H1 (cell line): ENCODE measurements at regions not wholly inside any gene's neighbourhood (a gene's known extent, or its start where the extent isn't known, plus 50 kb on each side); places are given as distances from the start of the nearest gene placed in this dataset.

Experiments used
- CTCF ChIA-PET: fragments of 300-600 bp; sonication (Branson Sonifier 250); formaldehyde crosslinking; loops from one replicate; lab custom pipeline; 2021; ENCODE audit not compliant: partially characterized antibody; lab: Charles Lee
- POLR2A ChIA-PET: fragments of 300-600 bp; sonication (Branson Sonifier 250); formaldehyde crosslinking; loops from one replicate; lab custom pipeline; 2021; ENCODE audit warnings: inconsistent platforms; ENCODE audit not compliant: partially characterized antibody; lab: Charles Lee
- DNase-seq, 2 experiments: peaks; one replicate each; pipeline versions ENCODE4 v3.0.0 to v3.0.0-alpha.2; 2010 to 2022; ENCODE audit warnings: low spot score in 2 of 2, low read depth in 1 of 2, mixed read lengths in 1 of 2
- FAIRE-seq: peaks from 2 replicates; lab custom pipeline; 2011; peaks lifted over from hg19 to GRCh38; lab: Jason Lieb, UNC
- H2AFZ ChIP-seq: 2 replicates; pipeline ENCODE4 v1.8.1; 2012; ENCODE audit warnings: low read length, inconsistent platforms
- H2AK5ac ChIP-seq: 2 replicates; pipeline ENCODE4 v1.6.1; 2013; ENCODE audit warnings: low read depth, low read length
- H2BK120ac ChIP-seq: replicated peaks from 2 replicates; pipeline ENCODE3; 2013; ENCODE audit warnings: low read depth, low read length, inconsistent platforms
- H2BK12ac ChIP-seq: 2 replicates; pipeline ENCODE4 v1.6.1; 2013; ENCODE audit warnings: low read depth, low read length
- H2BK15ac ChIP-seq: 2 replicates; pipeline ENCODE4 v1.6.1; 2013; ENCODE audit warnings: low read length
- H2BK20ac ChIP-seq: 2 replicates; pipeline ENCODE4 v1.6.1; 2013; ENCODE audit warnings: low read length
- H2BK5ac ChIP-seq: 2 replicates; pipeline ENCODE4 v1.6.1; 2013; ENCODE audit warnings: low read depth, low read length
- H3K14ac ChIP-seq: 2 replicates; pipeline ENCODE4 v1.6.1; 2013; ENCODE audit warnings: inconsistent platforms; ENCODE audit not compliant: insufficient read length
- H3K18ac ChIP-seq: 2 replicates; pipeline ENCODE4 v1.6.1; 2013; ENCODE audit warnings: low read length; ENCODE audit errors: extremely low read depth
- H3K23ac ChIP-seq: 2 replicates; pipeline ENCODE4 v1.6.1; 2013; ENCODE audit warnings: inconsistent platforms; ENCODE audit not compliant: insufficient read length
- H3K23me2 ChIP-seq: 2 replicates; pipeline ENCODE4 v1.6.1; 2013; ENCODE audit warnings: low read depth, low read length
- H3K27ac ChIP-seq: 2 replicates; pipeline ENCODE4 v1.6.1; 2011; ENCODE audit warnings: low read depth, low read length, inconsistent platforms
- H3K27me3 ChIP-seq, 4 experiments: replicated peaks in 1 of 4; 1 replicate in 1 of 4; 2 replicates in 3 of 4; pipeline versions ENCODE4 v1.6.1 to v1.8.1; 2011 to 2013; ENCODE audit warnings: low read length in 3 of 4, mild to moderate bottlenecking in 3 of 4, inconsistent platforms in 2 of 4, mixed read lengths in 2 of 4, moderate library complexity in 1 of 4; ENCODE audit not compliant: control insufficient read depth in 3 of 4, insufficient read depth in 3 of 4; ENCODE audit errors: extremely low read depth in 1 of 4
- H3K36me3 ChIP-seq, 4 experiments: 2 replicates each; pipeline versions ENCODE4 v1.6.1 to v1.8.1; 2011 to 2013; ENCODE audit warnings: mild to moderate bottlenecking in 4 of 4, low read length in 3 of 4, moderate library complexity in 2 of 4, control low read depth in 1 of 4, inconsistent platforms in 1 of 4; ENCODE audit not compliant: insufficient read depth in 4 of 4, control insufficient read depth in 2 of 4
- H3K4ac ChIP-seq: replicated peaks from 2 replicates; pipeline ENCODE3; 2013; ENCODE audit warnings: low read length, low read depth, mixed read lengths, inconsistent platforms; ENCODE audit not compliant: insufficient read length
- H3K4me1 ChIP-seq, 4 experiments: replicated peaks in 1 of 4; 1 replicate in 1 of 4; 2 replicates in 3 of 4; pipeline versions ENCODE4 v1.6.1 to v1.8.1; 2011 to 2013; ENCODE audit warnings: low read length in 3 of 4, inconsistent platforms in 2 of 4, mixed read lengths in 1 of 4; ENCODE audit not compliant: insufficient read depth in 4 of 4, control insufficient read depth in 3 of 4
- H3K4me2 ChIP-seq, 2 experiments: 2 replicates each; pipeline versions ENCODE4 v1.6.1 to v1.8.1; 2011 to 2013; ENCODE audit warnings: low read depth in 2 of 2, low read length in 2 of 2, control low read depth in 1 of 2, inconsistent platforms in 1 of 2, mild to moderate bottlenecking in 1 of 2; ENCODE audit not compliant: insufficient read depth in 1 of 2
- H3K4me3 ChIP-seq, 4 experiments: fragments of 200-600, 300-600 bp in 1 of 4; sonication (generic), shearing (Covaris generic), sonication (Bioruptor Twin) in 1 of 4; 2 replicates each; pipeline versions ENCODE4 v1.5.1 to v1.8.1; 2011 to 2016; ENCODE audit warnings: low read length in 4 of 4, low read depth in 3 of 4, control low read depth in 2 of 4, inconsistent platforms in 2 of 4, mild to moderate bottlenecking in 2 of 4, mixed read lengths in 1 of 4, moderate library complexity in 1 of 4; ENCODE audit not compliant: insufficient read depth in 2 of 4; ENCODE audit errors: extremely low read depth in 1 of 4
- H3K56ac ChIP-seq: replicated peaks from 2 replicates; pipeline ENCODE3; 2013; ENCODE audit warnings: low read depth, mild to moderate bottlenecking, mixed read lengths, low read length, inconsistent platforms; ENCODE audit not compliant: insufficient read length
- H3K79me1 ChIP-seq: 2 replicates; pipeline ENCODE4 v1.6.1; 2013; ENCODE audit warnings: low read depth, low read length, control low read depth
- H3K79me2 ChIP-seq, 2 experiments: 2 replicates each; pipeline versions ENCODE4 v1.6.1 to v1.8.1; 2012 to 2013; ENCODE audit warnings: low read length in 2 of 2, mild to moderate bottlenecking in 2 of 2, inconsistent platforms in 1 of 2; ENCODE audit not compliant: insufficient read depth in 2 of 2, control insufficient read depth in 1 of 2
- H3K9ac ChIP-seq, 4 experiments: replicated peaks in 1 of 4; 1 replicate in 1 of 4; 2 replicates in 3 of 4; pipeline versions ENCODE4 v1.6.1 to v1.8.1; 2011 to 2013; ENCODE audit warnings: low read depth in 3 of 4, low read length in 3 of 4, control low read depth in 2 of 4, mild to moderate bottlenecking in 2 of 4, moderate library complexity in 2 of 4, inconsistent platforms in 1 of 4; ENCODE audit errors: extremely low read depth in 1 of 4
- H3K9me3 ChIP-seq, 2 experiments: 2 replicates each; pipeline versions ENCODE4 v1.6.1 to v1.8.1; 2012 to 2013; ENCODE audit warnings: mild to moderate bottlenecking in 2 of 2, moderate library complexity in 2 of 2, control low read depth in 1 of 2, inconsistent platforms in 1 of 2, low read depth in 1 of 2, low read length in 1 of 2, mixed read lengths in 1 of 2; ENCODE audit not compliant: insufficient read depth in 2 of 2
- H4K20me1 ChIP-seq, 2 experiments: replicated peaks in 1 of 2; 2 replicates each; pipeline versions ENCODE3 to v1.8.1; 2011 to 2013; ENCODE audit warnings: inconsistent platforms in 2 of 2, low read length in 2 of 2, mild to moderate bottlenecking in 1 of 2; ENCODE audit not compliant: insufficient read depth in 2 of 2, control insufficient read depth in 1 of 2
- H4K5ac ChIP-seq: 2 replicates; pipeline ENCODE4 v1.6.1; 2013; ENCODE audit warnings: low read length, low read depth, mixed read lengths, inconsistent platforms; ENCODE audit not compliant: insufficient read length
- H4K8ac ChIP-seq: 2 replicates; pipeline ENCODE4 v1.8.0; 2013; ENCODE audit warnings: mild to moderate bottlenecking, moderate library complexity, low read length, inconsistent platforms; ENCODE audit not compliant: insufficient read depth; ENCODE audit errors: extremely low read depth
- H4K91ac ChIP-seq: replicated peaks from 2 replicates; pipeline ENCODE3; 2013; ENCODE audit warnings: low read length, mixed read lengths, inconsistent platforms; ENCODE audit not compliant: insufficient read length
- KDM1A ChIP-seq: fragments of 200-600, 300-600 bp; sonication (generic); IDR thresholded peaks from 2 replicates; pipeline ENCODE4 v1.7.1; 2016; ENCODE audit warnings: mild to moderate bottlenecking, low read length, borderline replicate concordance
- MAFK ChIP-seq: IDR thresholded peaks from 2 replicates; pipeline ENCODE4 v1.6.1; 2012; ENCODE audit warnings: low read depth, mild to moderate bottlenecking, improper control_type of control experiment, low read length
- RBBP5 ChIP-seq: IDR thresholded peaks from 2 replicates; pipeline ENCODE4 v1.7.1; 2012; ENCODE audit warnings: low read depth, mild to moderate bottlenecking, inconsistent platforms, low read length, moderate library complexity, borderline replicate concordance
- SIRT6 ChIP-seq: IDR thresholded peaks from one replicate; pipeline ENCODE4 v1.7.1; 2012; ENCODE audit warnings: low read length, inconsistent platforms
- SP2 ChIP-seq: IDR thresholded peaks from 2 replicates; pipeline ENCODE4 v1.6.1; 2012; ENCODE audit warnings: mild to moderate bottlenecking, low read length, inconsistent platforms

DNA sequence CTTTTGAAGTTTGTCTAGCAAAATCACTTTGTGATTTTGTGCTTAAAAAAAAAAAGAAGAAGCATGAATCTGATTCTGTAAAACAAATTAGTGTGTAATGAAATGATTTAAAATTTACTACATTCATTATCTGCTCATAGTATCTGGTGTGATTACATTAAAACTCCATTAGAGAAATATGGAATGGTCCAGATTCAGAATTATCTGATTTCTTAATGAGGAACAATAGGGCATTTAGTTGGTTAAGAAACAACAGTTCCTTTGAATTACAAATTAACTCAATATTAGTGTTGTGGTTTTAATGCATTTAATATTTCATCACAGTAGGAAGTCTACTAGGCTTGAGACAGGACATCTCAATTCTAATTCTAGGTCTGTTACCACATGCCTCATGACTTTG is 57.9 kb upstream of the PDHA1 start:
- H2AK5ac ChIP-seq = no peak overlapping the region
- POLR2A ChIA-PET = no interaction called here
- H2BK12ac ChIP-seq = no peak overlapping the region
- H4K5ac ChIP-seq = no peak overlapping the region
- no peak overlapping the region for H2BK120ac ChIP-seq
- H3K27me3 ChIP-seq = no peaks in the 10 kb centered on the region
- H3K4me2 ChIP-seq = no peak overlapping the region
- no peak for FAIRE-seq
- H3K79me2 ChIP-seq = no peaks in the 10 kb centered on the region
- H3K36me3 ChIP-seq = no peaks in the 10 kb centered on the region
- H2AFZ ChIP-seq = no peak overlapping the region
- CTCF ChIA-PET = no interaction called here
- H3K18ac ChIP-seq = no peak overlapping the region
- no peak overlapping the region for H2BK5ac ChIP-seq
- no peak overlapping the region for H3K56ac ChIP-seq
- no peak overlapping the region for H4K8ac ChIP-seq
- no peaks in the 10 kb centered on the region for H3K9me3 ChIP-seq
- no peak overlapping the region for H3K4me3 ChIP-seq
- no peaks in the 10 kb centered on the region for H4K20me1 ChIP-seq
- H2BK15ac ChIP-seq = no peak overlapping the region
- H3K23me2 ChIP-seq = no peaks in the 10 kb centered on the region
- H3K9ac ChIP-seq = no peak overlapping the region
- DNase-seq = no peak
- H3K79me1 ChIP-seq = no peaks in the 10 kb centered on the region
- H4K91ac ChIP-seq = no peak overlapping the region
- H3K27ac ChIP-seq = no peak overlapping the region
- H3K23ac ChIP-seq = no peak overlapping the region
- no peak overlapping the region for H3K14ac ChIP-seq
- no peak overlapping the region for H3K4ac ChIP-seq
- no peak overlapping the region for H2BK20ac ChIP-seq
- 0 out of 7 replicates have a peak, but pooled peaks cover 0 to 2% (median 0%) of the 10 kb centered on the region in 4 experiments for H3K4me1 ChIP-seq
- TF ChIP-seq SIRT6 (no peak), KDM1A (no peak), SP2 (no peak), RBBP5 (no peak), MAFK (no peak)
